ENCODE measurements at regions not wholly inside any gene's neighbourhood (a gene's known extent, or its start where the extent isn't known, plus 50 kb on each side); places are given as distances from the start of the nearest gene placed in this dataset.

DNA sequence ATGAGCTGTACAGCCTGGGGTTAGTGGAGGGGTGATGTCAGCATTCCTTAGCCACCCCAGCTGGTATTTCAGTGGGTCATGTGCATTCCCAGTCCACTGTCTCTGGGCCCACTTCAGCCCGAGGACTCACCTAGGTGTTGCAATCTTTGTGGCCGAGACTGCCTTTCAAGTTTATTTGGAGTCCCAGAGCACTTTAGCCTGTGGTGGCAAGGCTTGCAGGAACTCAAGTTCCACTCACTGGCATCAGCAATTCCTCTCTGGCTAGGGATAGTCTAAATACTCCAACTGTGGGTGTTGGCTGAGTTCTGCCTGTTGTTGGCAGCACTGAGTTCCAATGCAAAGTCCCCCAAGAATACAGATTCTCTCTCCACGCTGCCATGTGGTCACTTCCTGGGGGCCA, 191.6 kb upstream of the PGR start:
- Histone ChIP-seq H3K79me2 (ENCODE audit: control insufficient read depth, insufficient read depth, low read length) (no peaks in the 10 kb centered on the region), H2AFZ (ENCODE audit: control insufficient read depth, low read length) (no peak overlapping the region), H3K9me3 (ENCODE audit: control insufficient read depth, low read depth, low read length) (no peaks in the 10 kb centered on the region), H3K27ac (ENCODE audit: control insufficient read depth, insufficient read depth, low read length) (no peak overlapping the region), H3K36me3 (ENCODE audit: control insufficient read depth in 2 of 2, extremely low read depth in 1 of 2, insufficient read depth in 2 of 2, low read length in 2 of 2) (no peaks in the 10 kb centered on the region), H4K20me1 (ENCODE audit: control insufficient read depth, extremely low read depth, insufficient read depth, low read length) (no peaks in the 10 kb centered on the region), H3K27me3 (ENCODE audit: control insufficient read depth, extremely low read depth, insufficient read depth, low read length) (no peaks in the 10 kb centered on the region), H3K9me1 (ENCODE audit: control insufficient read depth, extremely low read depth, insufficient read depth, low read length) (no peaks in the 10 kb centered on the region), H3K4me2 (ENCODE audit: control insufficient read depth, extremely low read depth, insufficient read depth, low read depth, low read length) (no peak overlapping the region), H3K4me1 (ENCODE audit: control insufficient read depth, extremely low read depth, insufficient read depth, low read length) (no peaks in the 10 kb centered on the region), H3K4me3 (ENCODE audit: control insufficient read depth in 2 of 3, extremely low read depth in 1 of 3, insufficient read depth in 2 of 3, low read depth in 1 of 3, low read length in 3 of 3) (no peak overlapping the region), H3K9ac (ENCODE audit: control insufficient read depth, extremely low read depth, insufficient read depth, low read length) (no peak overlapping the region)
- TF ChIP-seq EZH2 (IDR thresholded peaks at IDR 0.05; ENCODE audit: low read length) = no peak
- TF ChIP-seq, protein P1, sequence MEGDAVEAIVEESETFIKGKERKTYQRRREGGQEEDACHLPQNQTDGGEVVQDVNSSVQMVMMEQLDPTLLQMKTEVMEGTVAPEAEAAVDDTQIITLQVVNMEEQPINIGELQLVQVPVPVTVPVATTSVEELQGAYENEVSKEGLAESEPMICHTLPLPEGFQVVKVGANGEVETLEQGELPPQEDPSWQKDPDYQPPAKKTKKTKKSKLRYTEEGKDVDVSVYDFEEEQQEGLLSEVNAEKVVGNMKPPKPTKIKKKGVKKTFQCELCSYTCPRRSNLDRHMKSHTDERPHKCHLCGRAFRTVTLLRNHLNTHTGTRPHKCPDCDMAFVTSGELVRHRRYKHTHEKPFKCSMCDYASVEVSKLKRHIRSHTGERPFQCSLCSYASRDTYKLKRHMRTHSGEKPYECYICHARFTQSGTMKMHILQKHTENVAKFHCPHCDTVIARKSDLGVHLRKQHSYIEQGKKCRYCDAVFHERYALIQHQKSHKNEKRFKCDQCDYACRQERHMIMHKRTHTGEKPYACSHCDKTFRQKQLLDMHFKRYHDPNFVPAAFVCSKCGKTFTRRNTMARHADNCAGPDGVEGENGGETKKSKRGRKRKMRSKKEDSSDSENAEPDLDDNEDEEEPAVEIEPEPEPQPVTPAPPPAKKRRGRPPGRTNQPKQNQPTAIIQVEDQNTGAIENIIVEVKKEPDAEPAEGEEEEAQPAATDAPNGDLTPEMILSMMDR (optimal IDR thresholded peaks at IDR 0.05 in 1 of 3, IDR thresholded peaks at IDR 0.05 in 1 of 3, conservative IDR thresholded peaks at IDR 0.05 in 1 of 3; ENCODE audit: extremely low read depth in 1 of 3, insufficient read depth in 2 of 3, low read length in 3 of 3) = peak in 1 of 3 experiments; percentile 23
- DNase-seq (ENCODE audit: low read depth, low spot score) (no peak), FAIRE-seq (no peak)
- dilution Hi-C loops (cut with MboI; ENCODE audit: extremely low pct_ligation_motif_present, low sequenced_read_pairs) = no loop called here

DNA sequence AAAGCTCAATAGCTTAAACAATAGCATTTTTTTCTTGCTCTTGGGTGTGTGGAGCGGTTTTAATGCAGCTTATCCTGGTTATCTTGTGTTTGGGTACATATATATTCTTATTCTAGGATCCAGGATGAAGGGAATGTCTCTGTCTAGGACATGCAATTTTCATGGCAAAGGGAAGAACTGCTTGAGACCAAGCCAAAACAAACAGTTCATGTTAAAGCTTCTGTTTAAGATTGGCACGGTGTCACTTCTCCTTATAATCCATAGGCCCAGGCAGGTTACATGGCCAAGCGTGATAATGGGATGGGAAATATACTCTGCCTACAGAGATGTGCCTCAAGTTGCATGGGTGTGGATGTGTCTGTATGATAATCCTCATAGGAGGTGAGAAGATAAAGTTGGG, 177.1 kb upstream of the PGR start:
- H3K9me3 ChIP-seq (ENCODE audit: control insufficient read depth, low read depth, low read length) = no peaks in the 10 kb centered on the region
- H4K20me1 ChIP-seq (ENCODE audit: control insufficient read depth, extremely low read depth, insufficient read depth, low read length) = no peaks in the 10 kb centered on the region
- H3K36me3 ChIP-seq (ENCODE audit: control insufficient read depth in 2 of 2, extremely low read depth in 1 of 2, insufficient read depth in 2 of 2, low read length in 2 of 2) = no peaks in the 10 kb centered on the region
- DNase-seq (ENCODE audit: low read depth, low spot score) (no peak), FAIRE-seq (no peak)
- no peaks in the 10 kb centered on the region for H3K79me2 ChIP-seq (ENCODE audit: control insufficient read depth, insufficient read depth, low read length)
- H3K27me3 ChIP-seq (ENCODE audit: control insufficient read depth, extremely low read depth, insufficient read depth, low read length) = no peaks in the 10 kb centered on the region
- H3K4me1 ChIP-seq (ENCODE audit: control insufficient read depth, extremely low read depth, insufficient read depth, low read length) = no peaks in the 10 kb centered on the region
- no peak overlapping the region for H3K4me2 ChIP-seq (ENCODE audit: control insufficient read depth, extremely low read depth, insufficient read depth, low read depth, low read length)
- H3K9me1 ChIP-seq (ENCODE audit: control insufficient read depth, extremely low read depth, insufficient read depth, low read length) = no peaks in the 10 kb centered on the region
- H3K27ac ChIP-seq (ENCODE audit: control insufficient read depth, insufficient read depth, low read length) = no peak overlapping the region
- no peak overlapping the region for H2AFZ ChIP-seq (ENCODE audit: control insufficient read depth, low read length)
- TF ChIP-seq, protein P1 (optimal IDR thresholded peaks at IDR 0.05 in 1 of 3, IDR thresholded peaks at IDR 0.05 in 1 of 3, conservative IDR thresholded peaks at IDR 0.05 in 1 of 3; ENCODE audit: extremely low read depth in 1 of 3, insufficient read depth in 2 of 3, low read length in 3 of 3) = no peak
- no peak for TF ChIP-seq EZH2 (IDR thresholded peaks at IDR 0.05; ENCODE audit: low read length)
- H3K4me3 ChIP-seq (ENCODE audit: control insufficient read depth in 2 of 3, extremely low read depth in 1 of 3, insufficient read depth in 2 of 3, low read depth in 1 of 3, low read length in 3 of 3) = no peak overlapping the region
- dilution Hi-C loops (cut with MboI; ENCODE audit: extremely low pct_ligation_motif_present, low sequenced_read_pairs) = no loop called here
- no peak overlapping the region for H3K9ac ChIP-seq (ENCODE audit: control insufficient read depth, extremely low read depth, insufficient read depth, low read length)
